OCI-LY1 (cell line): ENCODE measurements at regions not wholly inside any gene's neighbourhood (a gene's known extent, or its start where the extent isn't known, plus 50 kb on each side); places are given as distances from the start of the nearest gene placed in this dataset.
"Not testable (repeated sequence)": the region's sequence is repeated elsewhere in the genome, so short reads cannot be mapped to it uniquely, and the experiment has no call there.

ENCODE experiments used
- H2AFZ ChIP-seq: fragments of 200-600 bp; sonication (generic), shearing (Covaris generic); 2 replicates; pipeline ENCODE4 v1.6.0; 2014; ENCODE audit warnings: antibody characterized with exemption, mild to moderate bottlenecking, low read length
- H3F3A ChIP-seq: fragments of 200-600 bp; sonication (generic), shearing (Covaris generic); 2 replicates; pipeline ENCODE4 v1.6.0; 2014; ENCODE audit warnings: mild to moderate bottlenecking, antibody characterized with exemption, low read length, moderate library complexity; ENCODE audit not compliant: insufficient read depth
- H3K27ac ChIP-seq: fragments of 200-600 bp; sonication (generic); 2 replicates; pipeline ENCODE4 v1.5.1; 2014; ENCODE audit warnings: low read length, mixed run types, mild to moderate bottlenecking, low read depth; ENCODE audit not compliant: poor library complexity, severe bottlenecking
- H3K27me3 ChIP-seq: fragments of 200-600 bp; sonication (generic); 2 replicates; pipeline ENCODE4 v1.6.0; 2014; ENCODE audit warnings: antibody characterized with exemption, mild to moderate bottlenecking, low read length, moderate library complexity; ENCODE audit not compliant: insufficient read depth
- H3K36me3 ChIP-seq: fragments of 200-600 bp; sonication (generic); 2 replicates; pipeline ENCODE4 v1.6.1; 2014; ENCODE audit warnings: mild to moderate bottlenecking, antibody characterized with exemption, low read length, moderate library complexity, mixed read lengths; ENCODE audit not compliant: insufficient read depth
- H3K4me1 ChIP-seq: fragments of 200-600 bp; sonication (generic); 2 replicates; pipeline ENCODE4 v1.5.1; 2014; ENCODE audit warnings: mild to moderate bottlenecking, low read length, moderate library complexity; ENCODE audit not compliant: insufficient read depth, severe bottlenecking
- H3K4me2 ChIP-seq: fragments of 200-600 bp; sonication (generic), shearing (Covaris generic); 2 replicates; pipeline ENCODE4 v1.6.1; 2014; ENCODE audit warnings: low read length
- H3K4me3 ChIP-seq: fragments of 200-600 bp; sonication (generic); 2 replicates; pipeline ENCODE4 v1.5.1; 2014; ENCODE audit warnings: low read length, low read depth, mild to moderate bottlenecking, mixed read lengths; ENCODE audit not compliant: poor library complexity, severe bottlenecking
- H3K79me2 ChIP-seq: fragments of 200-600 bp; shearing (Covaris generic); 2 replicates; pipeline ENCODE4 v1.6.1; 2016; ENCODE audit warnings: mixed run types, low read length, mixed read lengths; ENCODE audit not compliant: insufficient read depth
- H3K9ac ChIP-seq: fragments of 200-600 bp; sonication (generic), shearing (Covaris generic); 2 replicates; pipeline ENCODE4 v1.6.1; 2014; ENCODE audit warnings: mild to moderate bottlenecking, low read length, mixed read lengths
- H3K9me2 ChIP-seq: fragments of 200-600 bp; sonication (generic), shearing (Covaris generic); 2 replicates; pipeline ENCODE4 v1.6.1; 2014; ENCODE audit warnings: low read depth, mild to moderate bottlenecking, low read length, mixed read lengths
- H3K9me3 ChIP-seq: fragments of 200-600 bp; shearing (Covaris generic); 2 replicates; pipeline ENCODE4 v1.6.1; 2014; ENCODE audit warnings: low read length, mixed read lengths
- H4K20me1 ChIP-seq: fragments of 200-600 bp; sonication (generic), shearing (Covaris generic); 2 replicates; pipeline ENCODE4 v1.6.0; 2016; ENCODE audit warnings: mild to moderate bottlenecking, low read length; ENCODE audit not compliant: insufficient read depth
- EZH2 ChIP-seq: fragments of 200-600 bp; sonication (generic), shearing (Covaris generic); IDR thresholded peaks from 2 replicates; pipeline ENCODE4 v1.8.0; 2017; ENCODE audit warnings: borderline replicate concordance, mixed run types, mild to moderate bottlenecking, antibody characterized with exemption, low read length, moderate library complexity, mixed read lengths
- TF ChIP-seq, protein P1 (sequence below): fragments of 200-600 bp; sonication (generic), shearing (Covaris generic); IDR thresholded peaks from 2 replicates; pipeline ENCODE4 v1.5.1; 2017; ENCODE audit warnings: mild to moderate bottlenecking, antibody characterized with exemption, low read length, moderate library complexity, mixed read lengths

DNA sequence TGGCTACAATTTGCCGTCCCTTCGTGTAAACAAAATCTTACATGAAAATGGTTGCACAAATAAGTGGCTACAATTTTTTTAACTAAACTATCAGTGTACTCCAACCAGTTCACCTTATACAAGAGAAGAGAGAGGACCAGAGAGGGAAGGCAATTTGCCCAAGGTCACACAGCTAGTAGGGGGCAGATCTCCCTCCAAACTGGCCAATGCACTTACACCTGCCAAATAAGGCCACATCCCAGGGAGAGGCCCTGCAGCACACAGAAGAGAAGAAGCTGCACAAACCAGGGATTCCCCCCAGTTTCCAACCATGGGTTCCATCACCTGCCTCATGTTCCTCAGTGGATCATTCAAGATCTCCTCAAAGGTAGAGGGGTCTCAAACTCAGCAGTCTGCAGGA lies 349.9 kb downstream of the SOX9 start:
- Histone ChIP-seq H3K9me3 (no peaks in the 10 kb centered on the region), H3K9me2 (no peaks in the 10 kb centered on the region), H3F3A (no peaks in the 10 kb centered on the region), H3K27me3 (no peaks in the 10 kb centered on the region; the same call in 1 of the 2 replicates), H2AFZ (no peak overlapping the region), H3K4me3 (no peak overlapping the region), H3K4me1 (no peaks in the 10 kb centered on the region), H3K9ac (no peak overlapping the region), H4K20me1 (no peaks in the 10 kb centered on the region), H3K36me3 (no peaks in the 10 kb centered on the region), H3K79me2 (no peaks in the 10 kb centered on the region), H3K27ac (no peak overlapping the region), H3K4me2 (no peak overlapping the region)
- no peak for TF ChIP-seq EZH2
- TF ChIP-seq, protein P1, sequence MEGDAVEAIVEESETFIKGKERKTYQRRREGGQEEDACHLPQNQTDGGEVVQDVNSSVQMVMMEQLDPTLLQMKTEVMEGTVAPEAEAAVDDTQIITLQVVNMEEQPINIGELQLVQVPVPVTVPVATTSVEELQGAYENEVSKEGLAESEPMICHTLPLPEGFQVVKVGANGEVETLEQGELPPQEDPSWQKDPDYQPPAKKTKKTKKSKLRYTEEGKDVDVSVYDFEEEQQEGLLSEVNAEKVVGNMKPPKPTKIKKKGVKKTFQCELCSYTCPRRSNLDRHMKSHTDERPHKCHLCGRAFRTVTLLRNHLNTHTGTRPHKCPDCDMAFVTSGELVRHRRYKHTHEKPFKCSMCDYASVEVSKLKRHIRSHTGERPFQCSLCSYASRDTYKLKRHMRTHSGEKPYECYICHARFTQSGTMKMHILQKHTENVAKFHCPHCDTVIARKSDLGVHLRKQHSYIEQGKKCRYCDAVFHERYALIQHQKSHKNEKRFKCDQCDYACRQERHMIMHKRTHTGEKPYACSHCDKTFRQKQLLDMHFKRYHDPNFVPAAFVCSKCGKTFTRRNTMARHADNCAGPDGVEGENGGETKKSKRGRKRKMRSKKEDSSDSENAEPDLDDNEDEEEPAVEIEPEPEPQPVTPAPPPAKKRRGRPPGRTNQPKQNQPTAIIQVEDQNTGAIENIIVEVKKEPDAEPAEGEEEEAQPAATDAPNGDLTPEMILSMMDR = no peak

DNA sequence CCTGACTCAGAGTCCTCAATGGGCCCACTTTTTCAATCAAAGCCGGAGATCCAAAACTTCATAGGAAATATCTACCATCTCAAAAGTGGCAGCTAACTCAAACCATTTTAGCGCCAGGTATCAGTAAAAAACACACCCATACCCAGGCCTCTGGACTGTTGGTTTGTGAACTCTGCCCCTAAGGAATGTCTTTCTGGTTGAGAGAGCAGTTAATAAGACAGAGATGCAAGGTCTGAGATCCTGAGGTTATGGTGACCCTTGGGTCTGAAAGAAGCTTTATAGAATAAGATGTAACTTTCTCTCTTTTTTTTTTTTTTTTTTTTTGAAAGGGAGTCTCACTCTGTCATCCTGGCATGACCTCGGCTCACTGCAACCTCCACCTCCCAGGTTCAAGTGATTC lies 350.5 kb downstream of the SOX9 start:
- H3K4me3 ChIP-seq = no peak overlapping the region
- no peaks in the 10 kb centered on the region; the same call in 1 of the 2 replicates for H3K27me3 ChIP-seq
- H3K4me1 ChIP-seq = no peaks in the 10 kb centered on the region
- no peak overlapping the region for H2AFZ ChIP-seq
- H3K9me2 ChIP-seq = no peaks in the 10 kb centered on the region
- no peaks in the 10 kb centered on the region for H4K20me1 ChIP-seq
- H3K79me2 ChIP-seq = no peaks in the 10 kb centered on the region
- no peaks in the 10 kb centered on the region for H3K9me3 ChIP-seq
- no peak overlapping the region for H3K27ac ChIP-seq
- H3K36me3 ChIP-seq = no peaks in the 10 kb centered on the region
- H3F3A ChIP-seq = no peaks in the 10 kb centered on the region
- H3K4me2 ChIP-seq = no peak overlapping the region
- H3K9ac ChIP-seq = no peak overlapping the region
- no peak for TF ChIP-seq EZH2
- TF ChIP-seq, protein P1 = no peak

DNA sequence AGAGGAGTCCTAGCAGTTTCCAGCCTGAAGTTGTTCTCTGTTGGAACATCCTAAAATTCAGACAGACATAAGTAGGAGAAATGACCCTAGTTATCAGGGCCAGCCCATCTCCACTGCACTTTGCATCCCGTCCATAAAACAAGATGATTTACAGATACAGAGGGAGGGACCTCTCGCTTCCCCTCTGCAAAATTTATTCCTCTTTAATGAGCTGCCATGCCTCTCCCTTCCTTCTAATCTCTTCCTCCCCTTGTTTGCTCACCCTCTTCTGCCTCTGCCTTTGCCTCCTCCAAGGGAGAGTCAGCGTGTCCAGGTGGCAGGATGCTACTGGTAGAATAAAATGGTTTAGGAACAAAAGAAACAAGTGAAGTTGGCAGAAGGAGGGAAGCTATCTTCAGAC lies 351.3 kb downstream of the SOX9 start:
- Histone ChIP-seq H3K9me3 (no peaks in the 10 kb centered on the region), H3F3A (no peaks in the 10 kb centered on the region), H3K27ac (no peak overlapping the region), H3K9ac (no peak overlapping the region), H3K4me1 (no peaks in the 10 kb centered on the region), H3K79me2 (no peaks in the 10 kb centered on the region), H3K4me2 (no peak overlapping the region), H3K36me3 (no peaks in the 10 kb centered on the region), H3K4me3 (no peak overlapping the region), H2AFZ (no peak overlapping the region), H3K27me3 (no peaks in the 10 kb centered on the region; the same call in 1 of the 2 replicates), H3K9me2 (no peaks in the 10 kb centered on the region), H4K20me1 (no peaks in the 10 kb centered on the region)
- TF ChIP-seq EZH2 = no peak
- TF ChIP-seq, protein P1 = no peak

DNA sequence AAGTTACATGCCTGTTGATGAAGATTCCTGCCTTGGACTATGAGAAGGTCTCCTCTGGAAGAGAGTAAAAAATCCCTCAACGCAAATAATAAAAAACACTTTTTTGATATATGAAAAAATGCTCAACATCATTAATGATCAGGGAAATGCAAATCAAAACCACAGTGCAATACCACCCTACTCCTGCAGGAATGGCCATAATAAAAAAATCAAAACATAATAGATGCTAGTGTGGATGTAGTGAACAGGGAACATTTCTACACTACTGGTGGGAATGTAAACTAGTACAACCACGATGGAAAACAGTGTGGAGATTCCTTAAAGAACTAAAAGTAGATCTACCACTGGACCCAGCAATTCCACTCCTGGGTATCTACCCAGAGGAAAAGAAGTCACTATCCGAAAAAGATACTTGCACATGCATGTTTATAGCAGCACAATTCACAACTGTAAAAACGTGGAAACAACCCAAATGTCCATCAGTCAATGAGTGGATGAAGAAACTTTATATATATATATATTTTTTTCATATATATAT lies 352.1 kb downstream of the SOX9 start:
- H3K4me1 ChIP-seq, H3K4me3 ChIP-seq, H3K27me3 ChIP-seq, H3K9me2 ChIP-seq, H3K9ac ChIP-seq, H3K79me2 ChIP-seq, H3K4me2 ChIP-seq, H3K36me3 ChIP-seq, H4K20me1 ChIP-seq, H3F3A ChIP-seq, H3K9me3 ChIP-seq, H3K27ac ChIP-seq, H2AFZ ChIP-seq: not testable (repeated sequence)
